ENCODE measurements at regions not wholly inside any gene's neighbourhood (a gene's known extent, or its start where the extent isn't known, plus 50 kb on each side); places are given as distances from the start of the nearest gene placed in this dataset.

DNA sequence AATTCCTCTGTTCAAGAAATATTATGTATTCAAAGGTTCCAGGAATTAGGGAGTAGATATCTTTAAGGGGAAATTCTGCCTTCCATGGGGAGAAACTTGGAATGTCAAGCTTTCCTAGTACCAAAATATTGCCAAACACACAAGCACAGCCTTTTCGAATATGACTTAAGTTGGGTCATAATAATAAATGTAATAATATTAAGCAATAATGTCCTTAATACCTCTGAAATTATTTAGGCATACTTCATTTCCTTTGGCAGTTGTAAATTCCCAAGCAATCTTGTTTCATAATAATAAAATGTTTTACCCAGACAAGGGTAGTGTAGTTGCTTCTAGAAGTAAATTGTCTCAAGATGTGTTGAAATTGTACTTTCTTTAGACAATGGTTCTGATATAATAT is 630.3 kb upstream of the CDH18 start:
- TF ChIP-seq, protein P1, sequence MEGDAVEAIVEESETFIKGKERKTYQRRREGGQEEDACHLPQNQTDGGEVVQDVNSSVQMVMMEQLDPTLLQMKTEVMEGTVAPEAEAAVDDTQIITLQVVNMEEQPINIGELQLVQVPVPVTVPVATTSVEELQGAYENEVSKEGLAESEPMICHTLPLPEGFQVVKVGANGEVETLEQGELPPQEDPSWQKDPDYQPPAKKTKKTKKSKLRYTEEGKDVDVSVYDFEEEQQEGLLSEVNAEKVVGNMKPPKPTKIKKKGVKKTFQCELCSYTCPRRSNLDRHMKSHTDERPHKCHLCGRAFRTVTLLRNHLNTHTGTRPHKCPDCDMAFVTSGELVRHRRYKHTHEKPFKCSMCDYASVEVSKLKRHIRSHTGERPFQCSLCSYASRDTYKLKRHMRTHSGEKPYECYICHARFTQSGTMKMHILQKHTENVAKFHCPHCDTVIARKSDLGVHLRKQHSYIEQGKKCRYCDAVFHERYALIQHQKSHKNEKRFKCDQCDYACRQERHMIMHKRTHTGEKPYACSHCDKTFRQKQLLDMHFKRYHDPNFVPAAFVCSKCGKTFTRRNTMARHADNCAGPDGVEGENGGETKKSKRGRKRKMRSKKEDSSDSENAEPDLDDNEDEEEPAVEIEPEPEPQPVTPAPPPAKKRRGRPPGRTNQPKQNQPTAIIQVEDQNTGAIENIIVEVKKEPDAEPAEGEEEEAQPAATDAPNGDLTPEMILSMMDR (tag by site-specific recombination; IDR thresholded peaks at IDR 0.05) = no peak
- TF ChIP-seq RBAK (tag by site-specific recombination; IDR thresholded peaks at IDR 0.05) (no peak), ZNF394 (tag by site-specific recombination; IDR thresholded peaks at IDR 0.05; ENCODE audit: borderline replicate concordance) (no peak), ZNF174 (tag by site-specific recombination; IDR thresholded peaks at IDR 0.05) (no peak)
- TF ChIP-seq, protein P2, sequence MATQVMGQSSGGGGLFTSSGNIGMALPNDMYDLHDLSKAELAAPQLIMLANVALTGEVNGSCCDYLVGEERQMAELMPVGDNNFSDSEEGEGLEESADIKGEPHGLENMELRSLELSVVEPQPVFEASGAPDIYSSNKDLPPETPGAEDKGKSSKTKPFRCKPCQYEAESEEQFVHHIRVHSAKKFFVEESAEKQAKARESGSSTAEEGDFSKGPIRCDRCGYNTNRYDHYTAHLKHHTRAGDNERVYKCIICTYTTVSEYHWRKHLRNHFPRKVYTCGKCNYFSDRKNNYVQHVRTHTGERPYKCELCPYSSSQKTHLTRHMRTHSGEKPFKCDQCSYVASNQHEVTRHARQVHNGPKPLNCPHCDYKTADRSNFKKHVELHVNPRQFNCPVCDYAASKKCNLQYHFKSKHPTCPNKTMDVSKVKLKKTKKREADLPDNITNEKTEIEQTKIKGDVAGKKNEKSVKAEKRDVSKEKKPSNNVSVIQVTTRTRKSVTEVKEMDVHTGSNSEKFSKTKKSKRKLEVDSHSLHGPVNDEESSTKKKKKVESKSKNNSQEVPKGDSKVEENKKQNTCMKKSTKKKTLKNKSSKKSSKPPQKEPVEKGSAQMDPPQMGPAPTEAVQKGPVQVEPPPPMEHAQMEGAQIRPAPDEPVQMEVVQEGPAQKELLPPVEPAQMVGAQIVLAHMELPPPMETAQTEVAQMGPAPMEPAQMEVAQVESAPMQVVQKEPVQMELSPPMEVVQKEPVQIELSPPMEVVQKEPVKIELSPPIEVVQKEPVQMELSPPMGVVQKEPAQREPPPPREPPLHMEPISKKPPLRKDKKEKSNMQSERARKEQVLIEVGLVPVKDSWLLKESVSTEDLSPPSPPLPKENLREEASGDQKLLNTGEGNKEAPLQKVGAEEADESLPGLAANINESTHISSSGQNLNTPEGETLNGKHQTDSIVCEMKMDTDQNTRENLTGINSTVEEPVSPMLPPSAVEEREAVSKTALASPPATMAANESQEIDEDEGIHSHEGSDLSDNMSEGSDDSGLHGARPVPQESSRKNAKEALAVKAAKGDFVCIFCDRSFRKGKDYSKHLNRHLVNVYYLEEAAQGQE (tag by site-specific recombination; IDR thresholded peaks at IDR 0.05) = no peak
